ENCODE measurements at regions not wholly inside any gene's neighbourhood (a gene's known extent, or its start where the extent isn't known, plus 50 kb on each side); places are given as distances from the start of the nearest gene placed in this dataset.
"Not testable (repeated sequence)": the region's sequence is repeated elsewhere in the genome, so short reads cannot be mapped to it uniquely, and the experiment has no call there.

DNA sequence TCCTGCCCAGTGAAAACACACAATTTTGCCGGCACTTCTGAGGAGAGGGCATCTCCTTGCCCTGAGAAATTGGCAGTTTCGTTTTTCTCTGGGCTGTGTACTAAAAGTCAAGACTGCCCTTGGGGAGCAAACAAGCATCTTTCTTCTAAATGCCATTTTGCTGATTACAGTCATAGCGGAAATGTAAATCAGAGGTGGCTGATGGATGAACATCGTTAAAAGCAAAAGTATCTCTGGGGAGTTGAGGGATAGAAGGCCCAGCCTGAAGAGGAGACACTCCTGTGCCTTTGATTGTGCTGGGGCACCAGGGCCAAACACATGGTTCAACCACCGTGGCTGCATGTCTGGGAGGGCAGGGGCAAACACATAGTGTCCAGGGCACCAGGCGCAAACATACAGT is 49.8 kb downstream of the ABCC12 start:
- DNase-seq (ENCODE audit: low spot score), result no peak

DNA sequence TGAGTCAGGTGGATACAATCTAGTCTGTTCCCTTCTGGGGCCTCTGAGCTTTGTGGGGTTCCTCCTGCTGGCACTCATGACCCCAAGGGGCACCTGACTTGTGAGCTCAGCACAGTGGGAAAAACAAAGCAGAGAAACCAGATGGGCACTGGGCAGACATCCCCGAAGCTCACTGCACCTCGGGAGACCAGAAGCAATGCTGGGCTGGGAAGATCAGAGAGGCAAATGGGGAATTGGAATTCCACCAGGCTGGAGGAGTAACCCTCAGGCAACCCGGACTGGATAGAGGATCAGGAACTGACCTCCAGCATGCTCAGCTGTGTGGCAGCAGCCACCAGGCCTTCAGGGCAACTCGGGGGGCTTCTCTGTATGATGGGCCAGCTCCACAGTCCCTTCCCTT is 50.3 kb downstream of the ABCC12 start:
- no peak for DNase-seq (ENCODE audit: low spot score)

DNA sequence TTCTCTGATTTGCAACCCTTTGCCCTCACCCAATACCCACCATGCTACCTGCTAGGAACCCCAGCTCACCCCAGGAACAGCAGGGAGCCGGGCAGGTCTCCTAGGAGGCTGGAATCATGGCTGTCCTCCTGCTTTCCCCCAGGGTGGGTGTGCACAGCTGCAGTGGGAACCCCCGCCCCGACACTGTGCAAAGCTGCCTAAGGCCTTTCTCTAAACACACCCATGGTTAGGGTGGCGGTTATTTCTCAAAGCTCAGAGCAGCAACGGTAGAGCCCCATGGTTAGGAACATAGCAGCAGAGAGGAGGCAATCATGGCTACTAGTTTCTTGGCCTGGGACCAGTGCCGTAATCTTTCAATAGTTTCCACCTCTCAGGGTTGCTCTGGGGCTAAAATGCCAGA is 52.2 kb downstream of the ABCC12 start:
- no peak for DNase-seq (ENCODE audit: low spot score)

DNA sequence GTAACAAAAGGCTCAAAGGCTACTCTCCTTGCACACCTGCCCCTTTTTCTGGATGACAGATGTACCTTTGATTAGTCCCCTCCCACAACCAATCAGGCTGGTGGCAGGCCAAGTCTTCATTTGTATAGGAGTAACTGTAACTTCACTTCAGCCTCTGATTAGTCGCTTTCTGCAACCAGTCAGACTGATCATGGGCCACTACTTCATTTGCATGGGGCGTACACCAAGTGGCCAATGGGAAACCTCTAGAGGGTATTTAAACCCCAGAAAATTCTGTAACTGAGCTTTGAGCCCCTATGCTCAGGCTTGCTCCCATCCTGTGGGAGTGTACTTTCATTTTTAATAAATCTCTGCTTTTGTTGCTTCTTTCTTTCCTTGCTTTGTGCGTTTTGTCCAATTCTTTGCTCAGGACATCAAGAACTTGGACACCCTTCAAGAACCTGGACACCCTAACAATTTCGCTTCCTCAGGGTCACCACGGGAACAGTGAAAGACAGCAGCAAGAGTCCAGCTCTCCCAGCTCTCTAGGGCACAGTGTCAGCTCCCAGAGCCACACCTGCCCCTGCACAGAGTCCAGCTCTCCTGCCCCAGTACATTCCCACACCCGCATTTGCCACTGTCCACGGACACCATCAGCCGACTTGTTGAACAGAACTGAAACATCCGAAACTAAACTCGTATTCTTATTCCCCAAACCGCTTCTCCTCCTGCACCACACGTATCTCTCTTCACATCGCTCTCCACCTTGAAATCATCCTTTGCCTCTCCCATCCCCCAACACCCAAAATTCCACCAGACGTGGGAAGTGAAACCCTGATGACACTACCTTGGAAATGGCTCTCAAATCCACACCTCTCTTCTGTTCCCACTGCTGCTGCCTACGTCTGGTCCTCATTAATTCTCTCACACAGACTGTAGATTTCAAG is 53.4 kb downstream of the ABCC12 start:
- no peak for DNase-seq (ENCODE audit: low spot score)

DNA sequence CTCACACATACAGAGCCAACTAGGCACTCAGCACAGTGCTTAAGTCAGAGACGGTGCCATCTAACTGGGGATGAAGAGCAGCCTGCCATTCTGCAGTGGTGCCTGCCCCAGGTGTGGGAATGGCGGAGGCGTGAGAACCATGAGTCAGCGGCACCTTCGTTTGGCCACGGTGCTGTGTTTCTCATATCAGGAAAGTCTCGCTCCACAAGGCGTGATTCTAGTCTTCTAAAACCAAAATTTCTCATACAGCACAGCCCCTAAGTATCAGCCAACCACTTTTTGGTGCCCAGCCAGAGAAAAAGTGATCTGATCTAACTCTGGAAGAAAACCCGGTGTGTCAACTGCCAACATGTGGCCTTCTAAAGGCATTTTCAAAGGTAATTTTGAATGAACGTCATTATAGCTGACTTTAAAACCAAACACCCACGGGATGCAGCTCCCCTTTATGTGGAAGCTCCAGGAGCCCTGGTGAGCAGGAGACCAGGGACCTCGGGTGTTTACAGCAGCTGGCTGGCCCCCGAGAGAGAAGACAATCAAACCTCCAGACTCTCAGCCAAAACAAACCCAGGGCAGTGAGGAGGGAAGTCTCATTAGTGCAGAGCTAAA is 54.6 kb downstream of the ABCC12 start:
- DNase-seq (ENCODE audit: low spot score), result no peak

DNA sequence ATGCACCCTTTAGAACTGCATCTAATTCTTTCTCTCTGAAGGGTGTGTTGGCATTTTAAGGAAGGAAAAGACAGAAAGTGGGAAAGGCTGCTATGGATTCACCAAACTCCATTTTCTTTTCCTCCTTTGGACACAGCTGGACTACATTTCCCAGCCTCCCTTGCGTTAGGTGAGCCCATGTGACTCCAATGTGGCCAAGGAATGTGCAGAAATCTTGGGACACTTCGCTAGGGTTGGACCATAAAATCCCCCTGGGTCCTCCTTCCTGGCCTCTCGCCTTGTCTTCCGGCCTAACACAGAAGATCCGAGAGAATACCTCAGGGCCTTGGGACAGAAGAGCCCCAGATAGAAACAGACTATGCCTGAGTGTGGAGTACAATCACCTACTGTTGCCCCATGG is 56.3 kb downstream of the ABCC12 start:
- DNase-seq (ENCODE audit: low spot score), result no peak

DNA sequence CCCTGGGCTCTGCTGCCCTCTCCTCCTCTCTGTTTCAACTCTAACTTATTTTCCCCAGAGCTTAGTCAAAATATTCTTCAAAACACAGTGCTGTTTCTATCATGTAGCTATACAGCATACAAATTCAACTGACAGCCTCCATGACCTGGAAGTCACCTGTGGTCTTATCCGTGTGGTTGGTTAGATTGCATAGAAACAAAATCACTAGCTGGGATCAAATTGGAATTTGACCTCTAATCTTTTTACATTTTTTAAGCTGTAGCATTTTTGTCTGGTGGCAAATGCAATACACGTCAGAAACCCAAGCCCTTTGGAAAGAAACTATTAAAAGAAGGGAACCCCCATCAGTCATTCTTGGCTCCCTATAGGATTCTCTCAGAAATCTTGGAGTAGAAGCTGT is 57.3 kb downstream of the ABCC12 start:
- no peak for DNase-seq (ENCODE audit: low spot score)

DNA sequence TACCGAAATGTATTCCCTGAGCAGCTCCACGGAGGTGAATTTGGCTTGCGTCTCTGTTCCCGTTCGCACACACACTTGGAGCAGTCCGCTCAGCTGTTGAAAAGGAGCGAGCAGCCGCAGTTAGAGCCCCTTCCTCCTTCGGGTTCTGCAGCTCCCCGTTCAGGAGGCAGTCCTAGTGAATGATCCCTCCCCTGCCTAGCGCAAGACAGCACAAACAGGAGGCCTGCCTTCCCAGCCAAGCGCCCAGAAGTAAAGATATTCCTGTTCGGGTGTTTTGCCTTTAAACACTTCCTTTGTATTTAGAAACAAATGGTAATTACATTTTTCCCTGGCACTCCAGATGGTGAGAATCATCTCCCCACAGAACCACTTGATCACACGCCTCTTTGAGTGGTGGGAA is 64.7 kb downstream of the ABCC12 start:
- no peak for DNase-seq (ENCODE audit: low spot score)

DNA sequence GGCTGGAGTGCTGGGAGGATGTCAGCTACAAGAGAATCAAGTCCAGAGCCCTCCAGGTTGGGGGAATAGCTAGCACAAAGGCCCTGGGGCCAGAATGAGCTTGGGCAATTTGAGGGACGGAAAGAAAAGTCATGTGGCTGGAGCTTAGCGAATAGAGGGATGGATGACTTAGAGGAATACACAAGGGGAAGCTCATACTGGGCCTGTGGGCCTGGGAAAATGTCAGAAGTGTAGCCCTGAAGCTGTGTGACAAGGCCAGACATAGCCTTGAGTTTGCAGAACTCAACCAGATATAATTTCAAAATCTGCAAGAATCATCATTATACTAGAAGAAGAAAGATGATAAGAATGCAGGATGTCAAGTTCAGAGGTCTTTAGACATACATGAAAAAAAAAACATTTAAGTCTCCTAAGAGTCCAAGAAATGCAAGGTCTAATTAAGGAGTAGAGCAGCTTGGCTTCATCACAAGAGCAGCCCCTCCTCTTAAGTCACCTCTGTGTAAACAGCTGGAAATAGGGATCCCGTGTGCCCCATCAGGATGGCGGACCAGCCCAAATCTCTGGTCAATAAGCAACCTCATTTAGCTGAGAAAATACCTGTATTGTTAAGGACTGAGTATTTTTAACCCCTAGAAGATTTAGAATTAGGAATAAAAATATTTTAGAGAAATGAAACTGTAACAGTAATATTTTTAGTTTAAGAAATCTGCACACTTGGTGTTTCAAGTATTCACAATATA is 66.6 kb downstream of the ABCC12 start:
- no peak for DNase-seq (ENCODE audit: low spot score)

DNA sequence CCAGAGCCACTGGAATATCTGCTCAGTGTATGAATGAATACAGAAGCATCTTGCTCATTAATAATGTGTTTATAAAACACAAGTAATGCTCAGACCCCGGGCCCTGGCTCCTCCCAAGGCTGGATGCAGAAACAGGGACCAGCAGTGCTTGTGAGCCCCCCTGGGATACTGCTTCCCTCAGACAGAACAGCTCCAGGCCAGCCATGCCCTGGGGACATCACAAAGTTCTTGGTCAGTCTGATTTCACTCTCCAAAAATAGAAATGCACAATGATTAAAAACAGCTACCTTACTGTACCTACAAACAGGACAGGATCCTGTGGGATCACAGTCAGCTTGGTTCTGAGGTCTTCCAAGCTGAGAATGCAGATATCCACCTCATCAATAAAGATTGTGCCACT is 68.2 kb downstream of the ABCC12 start:
- no peak for DNase-seq (ENCODE audit: low spot score)

DNA sequence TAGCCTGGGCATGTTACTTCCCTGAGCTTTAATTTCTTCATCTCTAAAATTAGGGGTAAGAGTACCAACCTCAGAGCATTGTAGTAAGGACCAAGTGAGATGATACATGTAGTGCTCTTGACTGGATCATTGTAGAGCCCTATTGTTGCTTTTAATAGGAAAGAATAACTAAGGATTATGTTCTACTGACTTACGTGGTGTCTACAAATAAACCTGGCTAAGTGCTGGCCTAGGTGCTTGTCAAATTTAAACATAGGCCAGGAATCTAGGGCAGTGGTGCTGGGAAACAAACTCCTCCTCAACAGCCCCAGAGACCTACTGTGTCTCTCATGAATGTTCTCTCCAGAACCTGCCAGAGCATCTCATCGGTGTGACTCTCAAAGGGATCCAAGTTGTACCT is 69.4 kb downstream of the ABCC12 start:
- no peak for DNase-seq (ENCODE audit: low spot score)

DNA sequence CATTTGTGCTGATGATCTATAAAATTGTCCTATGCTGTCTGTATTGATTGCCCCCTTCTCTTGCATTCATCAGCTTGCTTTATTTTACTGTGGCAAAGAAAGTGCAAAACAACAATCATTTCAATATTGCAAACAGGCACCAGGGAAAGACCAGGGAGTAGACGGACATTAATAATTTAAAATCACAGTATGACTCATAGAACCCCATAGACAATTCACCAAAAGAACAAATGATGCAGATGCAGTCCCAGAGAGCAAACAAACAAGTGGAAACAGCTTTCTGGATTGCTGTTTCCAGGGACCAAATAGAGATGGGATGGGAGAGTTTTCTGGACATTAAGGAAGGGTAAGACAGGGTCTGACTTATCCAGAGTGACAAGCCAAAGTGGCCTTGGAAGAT is 70.1 kb downstream of the ABCC12 start:
- no peak for DNase-seq (ENCODE audit: low spot score)

DNA sequence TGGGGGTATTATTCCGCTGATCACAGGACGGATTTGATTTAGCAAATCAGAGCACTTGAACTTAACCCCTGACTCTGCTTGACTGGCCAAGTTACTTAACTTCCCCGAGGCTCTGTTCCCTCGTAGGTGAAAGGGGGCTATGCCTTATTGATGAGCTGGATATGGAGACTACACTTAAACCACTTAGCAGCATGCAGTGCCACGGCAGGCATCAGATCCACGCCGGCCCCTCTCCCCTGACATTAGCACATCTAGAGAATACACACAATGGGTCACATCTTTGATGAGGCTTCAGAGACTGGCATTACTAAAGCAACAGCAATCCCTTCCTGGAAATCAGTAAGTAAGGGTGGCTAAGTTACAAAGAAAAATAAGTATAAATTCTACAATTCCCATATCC is 71.0 kb downstream of the ABCC12 start:
- no peak for DNase-seq (ENCODE audit: low spot score)

DNA sequence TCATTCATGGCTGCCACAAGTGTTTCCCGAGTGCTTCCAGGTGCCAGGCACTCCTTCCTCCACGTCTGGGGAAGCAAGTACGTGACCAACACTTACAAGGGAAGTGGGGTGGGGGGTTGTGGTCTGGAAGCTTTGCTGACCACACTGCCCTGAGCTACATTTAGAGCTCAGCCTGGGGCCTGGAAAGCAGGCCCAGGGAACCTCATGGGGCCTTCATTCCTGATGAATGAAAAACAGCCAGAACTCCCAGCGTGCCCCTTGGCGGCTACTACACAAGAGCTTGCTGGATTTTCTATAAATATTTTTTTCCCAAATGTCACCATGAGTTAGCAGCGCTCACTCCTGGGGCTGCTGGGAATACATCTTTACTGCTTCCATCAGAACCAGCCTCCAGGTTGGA is 73.3 kb downstream of the ABCC12 start:
- DNase-seq (ENCODE audit: low spot score), result no peak

DNA sequence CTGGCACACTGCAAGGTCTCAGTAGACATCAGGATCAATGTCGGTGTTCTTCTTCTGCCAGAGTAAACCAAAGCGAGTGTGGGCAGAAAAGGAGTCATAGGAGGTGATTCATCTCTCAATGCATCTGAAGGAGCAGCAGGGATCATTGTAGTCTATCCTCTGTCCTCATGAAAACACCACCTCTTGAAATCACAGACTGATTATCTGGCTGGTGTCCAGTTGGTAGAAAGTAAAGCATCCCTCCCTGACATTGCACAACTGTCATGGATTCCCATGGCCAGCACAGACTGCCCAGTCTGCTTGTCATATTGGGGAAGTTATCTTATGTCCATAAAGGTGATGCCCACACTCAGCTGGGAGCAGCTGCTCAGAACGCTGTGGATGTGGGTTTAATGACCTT is 74.1 kb downstream of the ABCC12 start:
- DNase-seq (ENCODE audit: low spot score), result no peak

DNA sequence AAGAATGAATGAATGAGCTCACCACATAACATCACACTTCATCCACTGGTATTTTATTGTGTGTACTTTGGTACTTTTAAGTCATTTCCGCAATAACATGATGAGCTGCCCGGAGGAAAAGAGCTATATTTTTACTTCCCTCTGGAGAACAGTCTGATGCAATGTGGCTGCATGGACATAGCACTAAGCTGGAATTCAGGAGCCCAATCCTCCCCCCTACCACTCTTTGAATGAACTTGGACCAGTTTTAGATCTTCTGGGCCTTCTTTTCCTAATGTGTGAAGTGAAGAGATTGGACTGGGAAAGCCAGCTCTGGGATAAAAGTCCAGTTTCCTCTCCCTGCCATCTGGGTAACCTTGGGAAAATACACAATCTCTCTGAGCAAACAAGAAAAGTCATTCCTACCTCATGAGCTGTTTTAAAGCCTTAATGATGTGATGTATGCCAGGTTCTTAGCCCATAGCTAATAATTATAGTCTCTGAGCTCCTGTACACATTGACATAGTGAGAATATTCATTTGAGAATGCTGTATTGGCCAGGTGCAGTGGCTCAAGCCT is 79.3 kb downstream of the ABCC12 start:
- DNase-seq (ENCODE audit: low spot score), result no peak

DNA sequence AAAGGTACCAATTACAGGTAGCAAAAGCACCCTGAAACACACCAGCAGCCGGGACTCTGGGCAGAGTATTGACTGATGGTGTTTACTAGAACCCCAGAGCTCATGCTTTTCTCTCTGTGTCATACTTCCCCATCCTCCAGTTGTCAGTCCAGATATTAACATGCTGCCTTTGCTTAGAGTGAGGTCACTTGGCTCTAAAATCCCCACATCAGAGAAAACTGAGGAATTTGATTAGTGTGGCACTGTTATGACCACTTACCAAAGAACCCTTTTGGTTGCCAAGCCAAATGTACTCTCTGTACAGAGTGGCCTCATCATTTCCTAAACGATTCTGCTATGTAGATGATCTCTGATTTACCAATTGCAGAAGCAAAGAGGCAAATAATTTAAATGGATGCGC is 80.4 kb downstream of the ABCC12 start:
- DNase-seq (ENCODE audit: low spot score), result no peak

DNA sequence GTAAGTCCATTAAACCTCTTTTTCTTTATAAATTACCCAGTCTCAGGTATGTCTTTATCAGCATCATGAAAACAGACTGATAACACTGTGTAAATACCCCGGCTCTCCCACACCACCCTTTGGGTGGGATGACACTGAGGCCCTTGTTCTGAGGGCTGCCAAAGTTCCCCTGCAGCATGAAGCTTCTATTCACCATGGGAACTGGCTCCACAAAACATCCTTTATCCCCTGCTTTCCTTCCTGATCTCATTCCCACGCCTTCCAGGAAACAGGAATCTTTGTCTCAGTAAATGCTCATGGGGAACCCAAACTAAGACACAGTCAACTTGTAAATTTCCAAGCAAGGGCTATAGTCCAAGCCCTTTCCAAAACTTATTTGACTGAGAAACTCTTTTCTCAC is 88.4 kb downstream of the ABCC12 start:
- no peak for DNase-seq (ENCODE audit: low spot score)

DNA sequence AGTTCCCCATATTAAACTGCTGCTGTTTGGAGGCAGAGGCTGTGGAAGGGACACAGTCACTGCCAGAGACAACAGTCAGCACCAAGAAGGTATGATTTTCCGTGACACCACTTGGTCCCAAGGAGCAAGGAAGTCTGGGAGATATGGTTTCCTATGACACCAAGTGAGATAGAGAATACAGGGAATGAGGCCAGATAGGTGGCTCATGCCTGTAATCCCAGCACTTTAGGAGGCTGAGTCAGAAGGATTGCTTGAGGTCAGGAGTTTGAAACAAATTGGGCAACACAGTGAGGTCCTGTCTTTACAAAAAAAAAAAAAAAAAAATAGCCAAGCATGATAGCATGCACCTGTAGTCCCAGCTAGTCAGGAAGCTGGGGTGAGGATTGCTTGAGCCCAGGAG is 90.8 kb downstream of the ABCC12 start:
- DNase-seq (ENCODE audit: low spot score), result no peak

DNA sequence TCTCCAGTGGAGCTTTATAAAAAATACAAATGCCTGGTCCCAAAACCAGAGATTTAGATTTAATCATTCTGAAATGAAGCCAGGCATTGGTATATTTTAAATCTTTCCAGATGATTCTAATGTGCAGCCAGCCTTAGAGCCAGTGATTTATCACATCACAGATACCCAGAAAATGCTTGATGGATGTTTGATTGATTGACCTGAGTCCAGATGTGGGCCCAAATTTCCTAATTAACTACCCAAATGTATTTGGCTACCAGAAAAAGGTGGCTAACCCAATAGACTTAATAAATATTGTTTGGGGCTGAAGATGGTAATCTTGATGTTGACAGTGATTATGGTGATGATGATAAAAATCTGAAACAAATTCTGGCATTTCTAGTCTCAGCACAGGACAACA is 93.1 kb downstream of the ABCC12 start:
- DNase-seq (ENCODE audit: low spot score), result no peak

DNA sequence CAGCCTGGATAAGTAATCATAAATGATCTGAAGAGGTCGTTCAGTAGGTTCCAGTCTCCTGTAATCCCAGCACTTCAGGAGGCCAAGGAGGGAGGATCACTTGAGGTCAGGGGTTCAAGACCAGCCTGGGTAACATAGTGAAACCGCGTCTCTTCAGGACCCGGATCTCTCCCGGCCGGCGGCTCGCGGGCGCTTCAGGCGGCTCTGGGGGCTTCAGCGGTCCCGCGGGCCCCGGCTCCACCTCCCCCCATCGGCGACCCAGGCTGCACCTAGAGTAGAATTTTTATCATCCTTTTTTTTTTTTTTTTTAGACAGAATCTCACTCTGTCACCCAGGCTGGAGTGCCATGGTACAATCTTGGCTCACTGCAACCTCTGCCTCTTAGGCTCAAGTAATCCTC is 95.9 kb downstream of the ABCC12 start:
- DNase-seq (ENCODE audit: low spot score), result no peak

DNA sequence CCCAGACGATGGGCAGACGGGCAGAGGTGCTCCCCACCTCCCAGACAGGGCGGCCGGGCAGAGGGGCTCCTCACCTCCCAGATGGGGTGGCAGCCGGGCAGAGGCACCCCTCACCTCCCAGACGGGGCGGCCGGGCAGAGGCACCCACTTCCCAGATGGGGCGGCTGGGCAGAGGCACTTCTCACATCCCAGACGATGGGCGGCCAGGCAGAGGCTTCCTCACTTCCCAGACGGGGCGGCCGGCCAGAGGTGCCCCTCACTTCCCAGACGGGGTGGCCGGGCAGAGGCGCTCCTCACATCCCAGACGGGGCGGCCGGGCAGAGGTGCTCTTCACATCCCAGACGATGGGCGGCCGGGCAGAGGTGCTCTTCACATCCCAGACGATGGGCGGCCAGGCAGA is 96.6 kb downstream of the ABCC12 start:
- not testable (repeated sequence) for DNase-seq (ENCODE audit: low spot score)

DNA sequence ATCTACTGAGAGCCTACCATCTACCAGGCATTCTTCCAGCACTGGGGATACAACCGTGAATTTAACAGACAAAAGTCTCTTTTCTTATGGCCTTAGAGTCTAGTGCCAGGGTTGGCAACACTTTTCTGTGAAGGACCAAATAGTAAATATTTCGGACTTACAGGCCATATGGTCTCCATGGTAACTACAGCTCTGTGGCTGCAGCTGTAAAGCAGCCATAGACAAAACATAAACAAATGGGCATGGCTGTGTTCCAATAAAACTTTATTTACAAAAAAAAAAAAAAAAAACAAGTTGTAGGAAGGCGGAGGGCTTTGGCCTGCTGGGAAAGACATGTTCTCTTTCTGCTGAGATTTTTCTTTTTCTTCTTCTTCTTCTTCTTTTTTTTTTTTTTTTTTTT is 98.7 kb downstream of the ABCC12 start:
- DNase-seq (ENCODE audit: low spot score), result no peak

Data from mucosa of gallbladder (tissue), 1 donor.